Hepatocyte (in vitro differentiated cells): ENCODE measurements at regions not wholly inside any gene's neighbourhood (a gene's known extent, or its start where the extent isn't known, plus 50 kb on each side); places are given as distances from the start of the nearest gene placed in this dataset.
"Not testable (repeated sequence)": the region's sequence is repeated elsewhere in the genome, so short reads cannot be mapped to it uniquely, and the experiment has no call there.

Experiments used
- EZH2 ChIP-seq: fragments of 200-600 bp; sonication (generic); IDR thresholded peaks from 2 replicates; pipeline ENCODE4 v1.6.1; 2016; ENCODE audit warnings: antibody characterized with exemption, mild to moderate bottlenecking, borderline replicate concordance
- EZH2phosphoT487 ChIP-seq: fragments of 200-600 bp; sonication (generic); IDR thresholded peaks from one replicate; pipeline ENCODE4 v1.6.1; 2018; ENCODE audit warnings: antibody characterized with exemption, mild to moderate bottlenecking, low read depth, moderate library complexity; ENCODE audit not compliant: unreplicated experiment, severe bottlenecking
- TF ChIP-seq, protein P1 (sequence below): fragments of 200-600 bp; sonication (generic); IDR thresholded peaks from 2 replicates; pipeline ENCODE4 v1.5.1; 2016; ENCODE audit warnings: antibody characterized with exemption, mild to moderate bottlenecking; ENCODE audit not compliant: poor library complexity

DNA sequence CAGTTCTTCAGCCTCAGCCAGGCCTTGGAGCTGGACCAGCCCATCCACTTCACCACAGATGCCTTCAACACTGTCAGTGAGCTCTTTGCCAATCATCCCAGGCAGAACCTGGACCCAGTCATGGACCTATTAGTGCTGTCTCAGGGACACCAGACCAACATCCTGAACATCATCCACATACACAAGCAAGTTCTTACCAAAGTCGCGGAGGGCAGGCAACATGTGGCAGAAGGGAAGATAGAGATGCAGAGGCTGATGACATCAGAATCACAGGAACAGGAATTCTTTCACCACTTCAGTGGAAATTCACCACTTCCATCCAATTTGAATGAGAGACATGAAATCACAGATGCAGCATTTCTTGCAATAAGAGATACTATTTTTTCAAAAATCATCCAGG is 845.3 kb downstream of the FOXD4L5 start:
- TF ChIP-seq, protein P1, sequence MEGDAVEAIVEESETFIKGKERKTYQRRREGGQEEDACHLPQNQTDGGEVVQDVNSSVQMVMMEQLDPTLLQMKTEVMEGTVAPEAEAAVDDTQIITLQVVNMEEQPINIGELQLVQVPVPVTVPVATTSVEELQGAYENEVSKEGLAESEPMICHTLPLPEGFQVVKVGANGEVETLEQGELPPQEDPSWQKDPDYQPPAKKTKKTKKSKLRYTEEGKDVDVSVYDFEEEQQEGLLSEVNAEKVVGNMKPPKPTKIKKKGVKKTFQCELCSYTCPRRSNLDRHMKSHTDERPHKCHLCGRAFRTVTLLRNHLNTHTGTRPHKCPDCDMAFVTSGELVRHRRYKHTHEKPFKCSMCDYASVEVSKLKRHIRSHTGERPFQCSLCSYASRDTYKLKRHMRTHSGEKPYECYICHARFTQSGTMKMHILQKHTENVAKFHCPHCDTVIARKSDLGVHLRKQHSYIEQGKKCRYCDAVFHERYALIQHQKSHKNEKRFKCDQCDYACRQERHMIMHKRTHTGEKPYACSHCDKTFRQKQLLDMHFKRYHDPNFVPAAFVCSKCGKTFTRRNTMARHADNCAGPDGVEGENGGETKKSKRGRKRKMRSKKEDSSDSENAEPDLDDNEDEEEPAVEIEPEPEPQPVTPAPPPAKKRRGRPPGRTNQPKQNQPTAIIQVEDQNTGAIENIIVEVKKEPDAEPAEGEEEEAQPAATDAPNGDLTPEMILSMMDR: not testable (repeated sequence)
- TF ChIP-seq EZH2, EZH2phosphoT487: not testable (repeated sequence)
